Peyer's patch (tissue), 4 donors: ENCODE measurements at regions not wholly inside any gene's neighbourhood (a gene's known extent, or its start where the extent isn't known, plus 50 kb on each side); places are given as distances from the start of the nearest gene placed in this dataset.
"Not testable (repeated sequence)": the region's sequence is repeated elsewhere in the genome, so short reads cannot be mapped to it uniquely, and the experiment has no call there.

Experiments used
- POLR2A ChIP-seq, 2 donors: fragments of 450-650 bp; IDR thresholded peaks; one replicate each; pipeline ENCODE4 v1.5.1; 2017; ENCODE audit warnings: antibody characterized with exemption in 2 of 2, mild to moderate bottlenecking in 2 of 2, moderate library complexity in 2 of 2
- TF ChIP-seq, protein P1 (sequence below), 6 experiments: fragments of 450-650 bp in 4 of 6; fragments of 200-600 bp in 2 of 6; sonication (generic) in 1 of 6; IDR thresholded peaks; one replicate each; pipeline ENCODE4 v1.5.1; 2017 to 2019; ENCODE audit warnings: antibody characterized with exemption in 6 of 6, mild to moderate bottlenecking in 3 of 6, moderate library complexity in 1 of 6

DNA sequence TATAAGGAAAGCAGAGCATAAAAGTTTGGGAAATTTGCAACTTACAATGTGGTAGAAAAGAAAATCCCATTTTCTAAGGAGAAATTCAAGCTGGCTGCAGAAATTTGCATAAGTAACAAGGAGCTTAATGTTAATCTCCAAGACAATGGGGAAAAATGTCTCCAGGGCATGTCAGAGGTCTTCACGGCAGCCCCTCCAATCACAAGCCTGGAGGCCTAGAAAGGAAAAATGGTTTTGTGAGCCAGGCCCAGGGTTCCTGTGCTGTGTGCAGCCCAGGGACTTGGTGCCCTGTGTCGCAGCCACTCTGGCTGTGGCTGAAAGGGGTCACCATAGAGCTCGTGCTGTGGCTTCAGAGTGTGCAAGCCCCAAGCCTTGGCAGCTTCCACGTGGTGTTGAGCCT, 403.3 kb upstream of the NOX3 start:
- TF ChIP-seq, protein P1, sequence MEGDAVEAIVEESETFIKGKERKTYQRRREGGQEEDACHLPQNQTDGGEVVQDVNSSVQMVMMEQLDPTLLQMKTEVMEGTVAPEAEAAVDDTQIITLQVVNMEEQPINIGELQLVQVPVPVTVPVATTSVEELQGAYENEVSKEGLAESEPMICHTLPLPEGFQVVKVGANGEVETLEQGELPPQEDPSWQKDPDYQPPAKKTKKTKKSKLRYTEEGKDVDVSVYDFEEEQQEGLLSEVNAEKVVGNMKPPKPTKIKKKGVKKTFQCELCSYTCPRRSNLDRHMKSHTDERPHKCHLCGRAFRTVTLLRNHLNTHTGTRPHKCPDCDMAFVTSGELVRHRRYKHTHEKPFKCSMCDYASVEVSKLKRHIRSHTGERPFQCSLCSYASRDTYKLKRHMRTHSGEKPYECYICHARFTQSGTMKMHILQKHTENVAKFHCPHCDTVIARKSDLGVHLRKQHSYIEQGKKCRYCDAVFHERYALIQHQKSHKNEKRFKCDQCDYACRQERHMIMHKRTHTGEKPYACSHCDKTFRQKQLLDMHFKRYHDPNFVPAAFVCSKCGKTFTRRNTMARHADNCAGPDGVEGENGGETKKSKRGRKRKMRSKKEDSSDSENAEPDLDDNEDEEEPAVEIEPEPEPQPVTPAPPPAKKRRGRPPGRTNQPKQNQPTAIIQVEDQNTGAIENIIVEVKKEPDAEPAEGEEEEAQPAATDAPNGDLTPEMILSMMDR (IDR thresholded peaks at IDR 0.05), result not testable (repeated sequence)
- TF ChIP-seq POLR2A (IDR thresholded peaks at IDR 0.05), result not testable (repeated sequence)
